Hepatocyte (in vitro differentiated cells): ENCODE measurements at regions not wholly inside any gene's neighbourhood (a gene's known extent, or its start where the extent isn't known, plus 50 kb on each side); places are given as distances from the start of the nearest gene placed in this dataset.

Experiments used
- EZH2 ChIP-seq: fragments of 200-600 bp; sonication (generic); IDR thresholded peaks from 2 replicates; pipeline ENCODE4 v1.6.1; 2016; ENCODE audit warnings: antibody characterized with exemption, mild to moderate bottlenecking, borderline replicate concordance
- TF ChIP-seq, protein P1 (sequence below): fragments of 200-600 bp; sonication (generic); IDR thresholded peaks from 2 replicates; pipeline ENCODE4 v1.5.1; 2016; ENCODE audit warnings: antibody characterized with exemption, mild to moderate bottlenecking; ENCODE audit not compliant: poor library complexity

DNA sequence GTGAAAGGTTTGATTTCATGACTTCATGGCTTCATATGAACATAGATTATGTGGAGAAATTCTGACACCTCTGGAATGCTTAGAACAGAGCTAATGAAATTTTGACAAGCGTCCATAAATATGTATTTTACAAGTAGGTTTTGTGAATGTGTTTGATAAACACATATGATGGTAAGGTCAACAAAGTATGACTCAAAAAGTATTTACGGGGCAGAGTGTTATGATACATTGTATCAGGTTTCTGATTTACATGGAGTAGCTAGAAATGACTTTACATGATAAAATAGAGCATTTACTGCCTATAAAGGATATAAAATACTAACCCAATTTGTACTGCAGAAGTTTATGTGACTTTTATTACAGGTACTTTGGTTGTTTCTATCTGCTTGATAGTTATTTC, 206.3 kb downstream of the MDFIC start:
- TF ChIP-seq, protein P1, sequence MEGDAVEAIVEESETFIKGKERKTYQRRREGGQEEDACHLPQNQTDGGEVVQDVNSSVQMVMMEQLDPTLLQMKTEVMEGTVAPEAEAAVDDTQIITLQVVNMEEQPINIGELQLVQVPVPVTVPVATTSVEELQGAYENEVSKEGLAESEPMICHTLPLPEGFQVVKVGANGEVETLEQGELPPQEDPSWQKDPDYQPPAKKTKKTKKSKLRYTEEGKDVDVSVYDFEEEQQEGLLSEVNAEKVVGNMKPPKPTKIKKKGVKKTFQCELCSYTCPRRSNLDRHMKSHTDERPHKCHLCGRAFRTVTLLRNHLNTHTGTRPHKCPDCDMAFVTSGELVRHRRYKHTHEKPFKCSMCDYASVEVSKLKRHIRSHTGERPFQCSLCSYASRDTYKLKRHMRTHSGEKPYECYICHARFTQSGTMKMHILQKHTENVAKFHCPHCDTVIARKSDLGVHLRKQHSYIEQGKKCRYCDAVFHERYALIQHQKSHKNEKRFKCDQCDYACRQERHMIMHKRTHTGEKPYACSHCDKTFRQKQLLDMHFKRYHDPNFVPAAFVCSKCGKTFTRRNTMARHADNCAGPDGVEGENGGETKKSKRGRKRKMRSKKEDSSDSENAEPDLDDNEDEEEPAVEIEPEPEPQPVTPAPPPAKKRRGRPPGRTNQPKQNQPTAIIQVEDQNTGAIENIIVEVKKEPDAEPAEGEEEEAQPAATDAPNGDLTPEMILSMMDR, result no peak
- no peak for TF ChIP-seq EZH2
